Fibroblast of lung (primary cell): ENCODE measurements at regions not wholly inside any gene's neighbourhood (a gene's known extent, or its start where the extent isn't known, plus 50 kb on each side); places are given as distances from the start of the nearest gene placed in this dataset.

Source experiments
- DNase-seq, 2 donors: peaks; one replicate each; pipeline versions ENCODE4 v3.0.0 to v3.0.0-alpha.2; 2010; ENCODE audit warnings: low read depth in 2 of 2
- H2AFZ ChIP-seq: 2 replicates; pipeline ENCODE4 v1.5.1; 2012; ENCODE audit warnings: low read length, control low read depth, inconsistent platforms
- H3K27ac ChIP-seq: 2 replicates; pipeline ENCODE4 v1.5.1; 2011; ENCODE audit warnings: low read length, control low read depth; ENCODE audit not compliant: insufficient read depth
- H3K27me3 ChIP-seq: 2 replicates; pipeline ENCODE4 v1.5.1; 2011; ENCODE audit warnings: mild to moderate bottlenecking, low read length; ENCODE audit not compliant: control insufficient read depth, insufficient read depth
- H3K36me3 ChIP-seq: 2 replicates; pipeline ENCODE4 v1.5.1; 2011; ENCODE audit warnings: low read length; ENCODE audit not compliant: control insufficient read depth, insufficient read depth
- H3K4me1 ChIP-seq: 2 replicates; pipeline ENCODE4 v1.5.1; 2011; ENCODE audit warnings: low read length; ENCODE audit not compliant: control insufficient read depth, insufficient read depth; ENCODE audit errors: extremely low read depth
- H3K4me2 ChIP-seq: 2 replicates; pipeline ENCODE4 v1.5.1; 2011; ENCODE audit warnings: low read length, control low read depth; ENCODE audit not compliant: insufficient read depth; ENCODE audit errors: extremely low read depth
- H3K4me3 ChIP-seq, 4 experiments: fragments of 200-600 bp in 1 of 4; sonication (generic) in 1 of 4; replicated peaks in 1 of 4; 2 replicates each; pipeline ENCODE4 v1.5.1; 2011 to 2016; ENCODE audit warnings: low read length in 4 of 4, low read depth in 3 of 4, mild to moderate bottlenecking in 3 of 4, control low read depth in 2 of 4, inconsistent platforms in 1 of 4, mixed read lengths in 1 of 4; ENCODE audit not compliant: insufficient read depth in 1 of 4; ENCODE audit errors: control extremely low read depth in 1 of 4
- H3K79me2 ChIP-seq: 2 replicates; pipeline ENCODE4 v1.5.1; 2012; ENCODE audit warnings: mild to moderate bottlenecking, low read length, inconsistent platforms; ENCODE audit not compliant: control insufficient read depth, insufficient read depth
- H3K9ac ChIP-seq: 2 replicates; pipeline ENCODE4 v1.5.1; 2011; ENCODE audit warnings: mild to moderate bottlenecking, low read length, control low read depth; ENCODE audit not compliant: insufficient read depth
- H3K9me3 ChIP-seq: 2 replicates; pipeline ENCODE4 v1.5.1; 2012; ENCODE audit warnings: low read depth, low read length; ENCODE audit not compliant: control insufficient read depth, insufficient read depth
- H4K20me1 ChIP-seq: 2 replicates; pipeline ENCODE4 v1.5.1; 2011; ENCODE audit warnings: low read length; ENCODE audit not compliant: control insufficient read depth, insufficient read depth; ENCODE audit errors: extremely low read depth
- CTCF ChIP-seq, 2 donors: IDR thresholded peaks in 1 of 2; conservative IDR thresholded peaks in 1 of 2; 1 replicate in 1 of 2; 2 replicates in 1 of 2; pipeline ENCODE4 v1.5.1; 2011 to 2012; ENCODE audit warnings: low read length in 2 of 2, control low read depth in 1 of 2, inconsistent platforms in 1 of 2, low read depth in 1 of 2, mild to moderate bottlenecking in 1 of 2
- EZH2 ChIP-seq: IDR thresholded peaks from 2 replicates; pipeline ENCODE4 v1.5.1; 2012; ENCODE audit warnings: low read length, control low read depth, mild to moderate bottlenecking; ENCODE audit errors: missing control alignments

GRCh38 chrX:46386511-46386910 is 158.7 kb downstream of the ZNF674 start:
- no peaks in the 10 kb centered on the region for H3K27me3 ChIP-seq
- H3K4me3 ChIP-seq = no peak overlapping the region
- H3K9ac ChIP-seq = no peak overlapping the region
- no peak for DNase-seq
- H2AFZ ChIP-seq = no peak overlapping the region
- H3K36me3 ChIP-seq = no peaks in the 10 kb centered on the region
- H3K4me2 ChIP-seq = no peak overlapping the region
- no peaks in the 10 kb centered on the region for H3K4me1 ChIP-seq
- H3K27ac ChIP-seq = no peak overlapping the region
- no peaks in the 10 kb centered on the region for H4K20me1 ChIP-seq
- no peaks in the 10 kb centered on the region for H3K79me2 ChIP-seq
- no peaks in the 10 kb centered on the region for H3K9me3 ChIP-seq
- TF ChIP-seq CTCF (conservative IDR thresholded peaks at IDR 0.05 in 1 of 2, IDR thresholded peaks at IDR 0.05 in 1 of 2; ENCODE audit: low read depth in 1 of 2, low read length in 2 of 2) (peak in 1 of 2 donors; percentile 21), EZH2 (no peak)

GRCh38 chrX:46383006-46383405 is 162.2 kb downstream of the ZNF674 start:
- Histone ChIP-seq H3K36me3 (no peaks in the 10 kb centered on the region), H2AFZ (no peak overlapping the region), H3K4me1 (no peaks in the 10 kb centered on the region), H4K20me1 (no peaks in the 10 kb centered on the region), H3K9ac (no peak overlapping the region), H3K4me2 (no peak overlapping the region), H3K9me3 (no peaks in the 10 kb centered on the region), H3K27ac (no peak overlapping the region), H3K79me2 (no peaks in the 10 kb centered on the region), H3K27me3 (no peaks in the 10 kb centered on the region), H3K4me3 (no peak overlapping the region)
- no peak for DNase-seq
- no peak for TF ChIP-seq CTCF (conservative IDR thresholded peaks at IDR 0.05 in 1 of 2, IDR thresholded peaks at IDR 0.05 in 1 of 2; ENCODE audit: low read depth in 1 of 2, low read length in 2 of 2)
- no peak for TF ChIP-seq EZH2

GRCh38 chrX:46382595-46382994 is 162.6 kb downstream of the ZNF674 start:
- no peak overlapping the region for H2AFZ ChIP-seq
- no peaks in the 10 kb centered on the region for H4K20me1 ChIP-seq
- H3K27ac ChIP-seq = no peak overlapping the region
- no peak for DNase-seq
- no peaks in the 10 kb centered on the region for H3K79me2 ChIP-seq
- H3K9me3 ChIP-seq = no peaks in the 10 kb centered on the region
- H3K36me3 ChIP-seq = no peaks in the 10 kb centered on the region
- H3K4me1 ChIP-seq = no peaks in the 10 kb centered on the region
- no peak for TF ChIP-seq EZH2
- no peak for TF ChIP-seq CTCF (conservative IDR thresholded peaks at IDR 0.05 in 1 of 2, IDR thresholded peaks at IDR 0.05 in 1 of 2; ENCODE audit: low read depth in 1 of 2, low read length in 2 of 2)
- H3K9ac ChIP-seq = no peak overlapping the region
- H3K27me3 ChIP-seq = no peaks in the 10 kb centered on the region
- H3K4me2 ChIP-seq = no peak overlapping the region
- H3K4me3 ChIP-seq = no peak overlapping the region
